GM20000 (cell line): ENCODE measurements at regions not wholly inside any gene's neighbourhood (a gene's known extent, or its start where the extent isn't known, plus 50 kb on each side); places are given as distances from the start of the nearest gene placed in this dataset.
"Not testable (repeated sequence)": the region's sequence is repeated elsewhere in the genome, so short reads cannot be mapped to it uniquely, and the experiment has no call there.

Source experiments
- DNase-seq: peaks from one replicate; pipeline ENCODE4 v3.0.0; 2012; ENCODE audit warnings: low spot score
- TF ChIP-seq, protein P1 (sequence below): IDR thresholded peaks from 2 replicates; pipeline ENCODE4 v1.5.1; 2012; ENCODE audit warnings: mild to moderate bottlenecking, control low read depth; ENCODE audit errors: extremely low read depth, missing control alignments

DNA sequence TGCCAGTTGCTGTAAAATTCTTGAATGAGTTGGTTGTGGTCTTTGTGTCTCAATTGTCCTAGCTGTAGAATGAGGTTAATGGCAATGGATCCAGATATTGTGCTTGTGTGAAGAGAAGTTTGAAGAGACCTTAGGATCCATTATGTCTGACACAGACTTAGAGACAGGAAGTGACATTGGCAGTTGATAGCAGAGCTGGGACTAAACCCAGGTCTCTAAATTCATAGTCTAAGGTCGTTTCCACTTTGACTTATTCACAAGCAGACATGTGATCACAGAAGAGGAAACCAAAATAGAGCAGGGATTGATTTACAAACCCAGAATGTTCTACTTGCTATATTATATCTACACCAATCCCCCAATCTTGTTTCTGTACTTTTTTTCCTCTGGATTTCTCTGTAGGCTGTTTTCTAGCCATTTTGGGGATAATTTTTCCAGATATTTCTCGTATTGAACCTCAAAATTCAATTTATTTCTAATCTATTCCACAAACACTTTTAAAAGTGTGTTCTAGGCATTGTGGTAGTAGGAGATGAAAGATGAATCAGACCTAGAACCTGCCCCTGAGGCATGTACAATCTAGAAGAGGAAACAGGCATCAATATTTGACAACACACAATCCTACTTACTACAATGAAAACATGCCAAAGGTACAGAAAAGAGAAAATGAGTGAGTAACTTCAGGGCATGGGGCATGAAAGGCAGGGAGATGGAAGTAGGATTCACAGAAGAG is 123.3 kb downstream of the NFKBIZ start:
- no peak for DNase-seq
- TF ChIP-seq, protein P1, sequence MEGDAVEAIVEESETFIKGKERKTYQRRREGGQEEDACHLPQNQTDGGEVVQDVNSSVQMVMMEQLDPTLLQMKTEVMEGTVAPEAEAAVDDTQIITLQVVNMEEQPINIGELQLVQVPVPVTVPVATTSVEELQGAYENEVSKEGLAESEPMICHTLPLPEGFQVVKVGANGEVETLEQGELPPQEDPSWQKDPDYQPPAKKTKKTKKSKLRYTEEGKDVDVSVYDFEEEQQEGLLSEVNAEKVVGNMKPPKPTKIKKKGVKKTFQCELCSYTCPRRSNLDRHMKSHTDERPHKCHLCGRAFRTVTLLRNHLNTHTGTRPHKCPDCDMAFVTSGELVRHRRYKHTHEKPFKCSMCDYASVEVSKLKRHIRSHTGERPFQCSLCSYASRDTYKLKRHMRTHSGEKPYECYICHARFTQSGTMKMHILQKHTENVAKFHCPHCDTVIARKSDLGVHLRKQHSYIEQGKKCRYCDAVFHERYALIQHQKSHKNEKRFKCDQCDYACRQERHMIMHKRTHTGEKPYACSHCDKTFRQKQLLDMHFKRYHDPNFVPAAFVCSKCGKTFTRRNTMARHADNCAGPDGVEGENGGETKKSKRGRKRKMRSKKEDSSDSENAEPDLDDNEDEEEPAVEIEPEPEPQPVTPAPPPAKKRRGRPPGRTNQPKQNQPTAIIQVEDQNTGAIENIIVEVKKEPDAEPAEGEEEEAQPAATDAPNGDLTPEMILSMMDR = no peak

DNA sequence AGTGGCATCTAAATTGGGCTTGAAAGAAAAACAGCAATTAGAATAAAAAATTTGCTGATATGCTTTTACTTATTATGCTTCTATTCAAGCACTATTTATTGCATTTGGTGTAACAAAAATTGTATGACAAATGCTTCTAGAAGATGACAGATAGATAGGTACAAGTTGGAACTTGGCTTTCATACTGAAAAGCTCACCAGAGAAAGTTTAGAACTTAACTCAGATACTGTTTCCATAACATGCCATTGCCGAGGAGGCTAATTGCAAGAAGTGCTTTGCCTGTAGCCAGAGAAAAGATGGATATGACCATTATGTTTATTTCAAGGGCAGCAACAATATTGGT is 123.8 kb downstream of the NFKBIZ start:
- DNase-seq = no peak
- TF ChIP-seq, protein P1 = no peak

DNA sequence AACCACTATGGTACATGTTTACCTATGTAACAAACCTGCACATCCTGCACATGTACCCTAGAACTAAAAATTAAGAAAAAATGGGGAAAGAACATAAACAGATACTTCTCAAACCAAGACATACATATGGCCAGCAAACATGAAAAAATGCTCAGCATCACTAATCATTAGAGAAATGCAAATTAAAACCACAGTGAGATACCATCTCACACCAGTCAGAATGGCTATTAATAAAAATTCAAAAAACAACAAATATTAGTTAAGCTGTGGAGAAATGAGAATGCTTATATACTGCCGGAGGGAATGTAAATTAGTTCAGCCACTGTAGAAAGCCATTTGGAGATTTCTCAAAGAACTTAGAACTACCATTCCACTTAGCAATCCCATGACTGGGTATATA is 126.1 kb downstream of the NFKBIZ start:
- DNase-seq = not testable (repeated sequence)

DNA sequence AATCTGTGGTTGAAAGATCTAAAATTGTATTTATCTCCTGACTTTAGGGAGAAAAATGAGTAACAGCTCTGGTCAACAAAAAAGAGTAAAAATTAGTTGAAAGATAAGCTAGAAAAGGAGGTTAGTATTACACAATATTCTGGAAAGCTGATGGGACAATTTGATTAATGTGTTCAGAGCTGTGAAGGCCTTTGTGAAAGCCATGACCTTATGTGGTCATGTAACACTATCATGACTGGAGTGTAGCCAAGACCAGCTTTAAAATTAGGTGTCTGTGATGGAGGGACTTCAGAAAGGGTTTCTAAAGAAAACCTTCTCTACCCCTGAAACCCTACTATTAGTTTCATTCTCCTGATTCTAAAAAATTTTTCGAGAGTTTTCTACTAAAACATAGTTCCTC is 127.2 kb downstream of the NFKBIZ start:
- DNase-seq = peak; percentile 47
- TF ChIP-seq, protein P1 = no peak

DNA sequence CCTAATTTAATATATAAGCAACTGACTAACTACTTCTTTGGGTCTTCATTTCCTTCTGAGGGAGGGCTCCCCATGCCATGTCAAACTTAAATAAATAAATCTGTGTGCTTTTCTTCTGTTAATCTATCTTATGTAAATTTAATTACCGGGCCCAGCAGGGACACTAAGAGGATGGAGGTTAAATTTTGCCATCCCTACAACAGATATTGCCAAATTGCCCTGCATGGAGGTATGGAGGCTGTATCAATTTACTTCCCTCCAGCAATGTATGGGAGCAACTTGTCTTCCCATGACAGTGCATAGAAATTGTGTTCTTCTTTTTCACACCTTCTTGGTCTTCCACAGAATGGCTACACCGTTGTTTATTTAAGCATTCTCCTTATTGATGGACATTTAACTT is 129.0 kb downstream of the NFKBIZ start:
- TF ChIP-seq, protein P1 = no peak
- no peak for DNase-seq

DNA sequence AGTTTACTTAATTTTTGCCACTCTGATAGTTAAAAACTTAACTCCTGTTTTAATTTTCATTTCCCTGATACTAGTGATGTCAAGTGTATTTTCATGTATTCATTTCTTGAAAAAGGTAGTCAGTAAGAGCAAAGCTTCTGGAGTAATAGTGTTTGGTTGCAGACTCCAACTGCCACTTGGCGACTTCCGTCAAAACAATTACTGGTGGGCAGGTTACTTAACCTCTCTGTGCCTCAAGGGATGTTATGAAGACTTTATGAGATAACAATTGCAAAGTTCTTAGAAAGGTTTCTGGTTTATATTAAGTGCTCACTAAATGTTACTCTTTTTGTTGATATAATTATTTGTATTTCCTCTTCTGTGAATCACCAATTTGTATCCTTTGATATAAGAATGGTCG is 129.7 kb downstream of the NFKBIZ start:
- no peak for DNase-seq
- TF ChIP-seq, protein P1 = no peak

DNA sequence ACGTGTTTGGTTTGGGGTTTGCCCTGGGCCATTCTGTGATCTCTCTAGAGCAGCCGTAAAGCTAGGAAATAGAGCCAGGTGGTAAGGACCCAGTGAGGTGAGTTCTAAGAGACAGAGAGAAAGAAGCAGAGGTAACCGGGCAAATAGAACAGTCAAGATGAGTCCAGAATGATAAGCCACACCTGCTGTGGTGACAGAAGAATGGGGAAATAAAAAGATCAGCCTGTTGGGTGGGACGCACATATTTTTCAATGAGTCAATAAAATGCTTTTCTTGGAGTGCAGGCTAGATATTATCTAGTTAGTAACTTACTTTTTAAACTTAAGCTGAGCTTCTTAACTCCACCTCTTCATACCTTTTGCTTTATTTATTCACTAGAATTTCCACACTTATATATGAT is 135.0 kb downstream of the NFKBIZ start:
- TF ChIP-seq, protein P1 = no peak

DNA sequence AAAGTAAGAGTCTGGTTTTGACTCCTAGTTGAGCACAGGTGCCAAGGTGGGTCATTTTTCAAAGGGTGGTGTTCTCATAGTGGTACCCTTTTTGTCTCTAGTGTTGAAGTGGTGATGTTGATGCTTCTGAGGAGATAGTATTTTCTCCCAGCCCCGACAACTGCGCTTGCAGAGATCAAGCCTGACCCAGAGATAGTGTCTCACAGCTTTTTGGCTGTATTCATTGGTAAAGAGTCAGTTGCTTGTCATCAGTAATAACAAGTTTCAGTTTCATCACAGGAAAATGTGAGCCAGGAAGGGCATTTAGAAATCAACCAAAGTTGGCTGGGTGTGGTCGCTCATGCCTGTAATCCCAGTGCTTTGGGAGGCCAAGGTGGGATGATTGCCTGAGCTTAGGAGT is 139.3 kb downstream of the NFKBIZ start:
- TF ChIP-seq, protein P1 = no peak

More for the DNA sequence above, 135.0 kb downstream of the NFKBIZ start:
- no peak for DNase-seq

More for the DNA sequence above, 139.3 kb downstream of the NFKBIZ start:
- DNase-seq = peak; percentile 20
